Prostate gland (tissue), 2 donors: ENCODE measurements at regions not wholly inside any gene's neighbourhood (a gene's known extent, or its start where the extent isn't known, plus 50 kb on each side); places are given as distances from the start of the nearest gene placed in this dataset.

Experiments
- DNase-seq: peaks from one replicate; pipeline ENCODE4 v3.0.0-alpha.2; 2019; ENCODE audit warnings: low spot score
- H3K27ac ChIP-seq, 2 donors: fragments of 200-600 bp; sonication (generic); 2 replicates each; pipeline ENCODE4 v1.5.1; 2017 to 2019
- H3K27me3 ChIP-seq: fragments of 200-600 bp; sonication (generic); replicated peaks from 2 replicates; pipeline ENCODE4 v1.5.1; 2019; ENCODE audit not compliant: insufficient read depth
- H3K36me3 ChIP-seq, 2 donors: fragments of 200-600 bp; sonication (generic); 1 replicate in 1 of 2; 2 replicates in 1 of 2; pipeline versions ENCODE4 v1.5.1 to v1.8.1; 2017 to 2019
- H3K4me1 ChIP-seq: fragments of 200-600 bp; sonication (generic); replicated peaks from 2 replicates; pipeline ENCODE4 v1.5.1; 2019
- H3K4me3 ChIP-seq, 2 donors: fragments of 200-600 bp; sonication (generic); 2 replicates each; pipeline ENCODE4 v1.5.1; 2017 to 2019
- H3K9me3 ChIP-seq: fragments of 200-600 bp; sonication (generic); 2 replicates; pipeline ENCODE4 v1.5.1; 2017
- POLR2A ChIP-seq: fragments of 450-650 bp; IDR thresholded peaks from one replicate; pipeline ENCODE4 v1.6.1; 2016; ENCODE audit warnings: antibody characterized with exemption, mild to moderate bottlenecking
- POLR2AphosphoS5 ChIP-seq: sonication (generic); formaldehyde crosslinking; IDR thresholded peaks from one replicate; pipeline ENCODE4 v1.6.1; 2017; ENCODE audit warnings: antibody characterized with exemption
- WGBS: methylation state at CpG from one replicate; pipeline ENCODE4 v1.1.5; 2018; 5-methylcytosine and 5-hydroxymethylcytosine counted together
- intact Hi-C: fragments of 100-400 bp; cut with DNase I; formaldehyde crosslinking; loops from one replicate; pipeline ENCODE4 v1.14.2; 2022
- TF ChIP-seq, protein P1 (sequence below), 4 experiments: fragments of 200-600 bp in 2 of 4; fragments of 450-650 bp in 2 of 4; sonication (generic) in 2 of 4; IDR thresholded peaks; 1 replicate in 3 of 4; 2 replicates in 1 of 4; pipeline ENCODE4 v1.5.1; 2016 to 2019; ENCODE audit warnings: antibody characterized with exemption in 4 of 4, mild to moderate bottlenecking in 2 of 4, moderate library complexity in 2 of 4

- DNase-seq, result no peak
- intact Hi-C loops, result no loop called here
- no peaks in the 10 kb centered on the region for H3K9me3 ChIP-seq
These were observed 1176.2 kb downstream of the SUCLG1 start for GRCh38 chr2:83282841-83283240.

GRCh38 chr2:83282043-83282795 is 1176.9 kb downstream of the SUCLG1 start:
- intact Hi-C loops, result no loop called here
- H3K36me3 ChIP-seq, result no peaks in the 10 kb centered on the region
- no peaks in the 10 kb centered on the region for H3K4me1 ChIP-seq
- TF ChIP-seq POLR2AphosphoS5 (no peak), POLR2A (no peak)
- TF ChIP-seq, protein P1, sequence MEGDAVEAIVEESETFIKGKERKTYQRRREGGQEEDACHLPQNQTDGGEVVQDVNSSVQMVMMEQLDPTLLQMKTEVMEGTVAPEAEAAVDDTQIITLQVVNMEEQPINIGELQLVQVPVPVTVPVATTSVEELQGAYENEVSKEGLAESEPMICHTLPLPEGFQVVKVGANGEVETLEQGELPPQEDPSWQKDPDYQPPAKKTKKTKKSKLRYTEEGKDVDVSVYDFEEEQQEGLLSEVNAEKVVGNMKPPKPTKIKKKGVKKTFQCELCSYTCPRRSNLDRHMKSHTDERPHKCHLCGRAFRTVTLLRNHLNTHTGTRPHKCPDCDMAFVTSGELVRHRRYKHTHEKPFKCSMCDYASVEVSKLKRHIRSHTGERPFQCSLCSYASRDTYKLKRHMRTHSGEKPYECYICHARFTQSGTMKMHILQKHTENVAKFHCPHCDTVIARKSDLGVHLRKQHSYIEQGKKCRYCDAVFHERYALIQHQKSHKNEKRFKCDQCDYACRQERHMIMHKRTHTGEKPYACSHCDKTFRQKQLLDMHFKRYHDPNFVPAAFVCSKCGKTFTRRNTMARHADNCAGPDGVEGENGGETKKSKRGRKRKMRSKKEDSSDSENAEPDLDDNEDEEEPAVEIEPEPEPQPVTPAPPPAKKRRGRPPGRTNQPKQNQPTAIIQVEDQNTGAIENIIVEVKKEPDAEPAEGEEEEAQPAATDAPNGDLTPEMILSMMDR (IDR thresholded peaks at IDR 0.05), result no peak
- no peak overlapping the region for H3K4me3 ChIP-seq
- no peak overlapping the region for H3K27ac ChIP-seq
- no peaks in the 10 kb centered on the region for H3K27me3 ChIP-seq
- 81% methylated on average over 6 of the region's 6 CpGs for WGBS
- DNase-seq, result no peak
- no peaks in the 10 kb centered on the region for H3K9me3 ChIP-seq

More at GRCh38 chr2:83282841-83283240, 1176.2 kb downstream of the SUCLG1 start:
- TF ChIP-seq POLR2AphosphoS5 (no peak), POLR2A (no peak)
- TF ChIP-seq, protein P1 (IDR thresholded peaks at IDR 0.05), result no peak
- no peaks in the 10 kb centered on the region for H3K4me1 ChIP-seq
- no peak overlapping the region for H3K4me3 ChIP-seq
- no peak overlapping the region for H3K27ac ChIP-seq
- no peaks in the 10 kb centered on the region for H3K27me3 ChIP-seq
- no peaks in the 10 kb centered on the region for H3K36me3 ChIP-seq

DNA sequence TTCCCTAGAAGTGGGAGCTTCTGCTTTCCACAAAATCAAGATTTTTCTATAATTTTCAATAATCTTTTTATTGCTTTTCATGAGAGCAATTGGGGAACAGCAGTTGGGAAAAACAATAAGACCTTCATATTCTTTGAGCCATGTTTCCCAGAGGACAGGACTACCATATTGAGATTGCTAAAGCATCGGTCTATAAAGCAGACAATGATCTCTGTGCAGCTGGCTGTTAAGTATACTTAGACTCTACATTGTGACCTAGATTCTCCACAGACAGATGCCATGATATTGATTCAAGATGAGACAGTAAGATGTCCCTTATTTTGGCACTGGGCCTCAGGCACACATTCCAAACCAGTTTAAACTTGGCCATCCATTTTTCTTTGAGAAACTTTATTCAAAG is 1178.7 kb downstream of the SUCLG1 start:
- H3K27ac ChIP-seq, result no peak overlapping the region
- no peaks in the 10 kb centered on the region for H3K27me3 ChIP-seq
- H3K4me3 ChIP-seq, result no peak overlapping the region
- H3K36me3 ChIP-seq, result no peaks in the 10 kb centered on the region
- DNase-seq, result no peak
- H3K4me1 ChIP-seq, result no peaks in the 10 kb centered on the region
- intact Hi-C loops, result no loop called here
- TF ChIP-seq POLR2AphosphoS5, result no peak
- TF ChIP-seq, protein P1 (IDR thresholded peaks at IDR 0.05), result no peak
- no peak for TF ChIP-seq POLR2A
- H3K9me3 ChIP-seq, result no peaks in the 10 kb centered on the region
- WGBS, result 73% methylated on average over 1 of the region's 1 CpG

DNA sequence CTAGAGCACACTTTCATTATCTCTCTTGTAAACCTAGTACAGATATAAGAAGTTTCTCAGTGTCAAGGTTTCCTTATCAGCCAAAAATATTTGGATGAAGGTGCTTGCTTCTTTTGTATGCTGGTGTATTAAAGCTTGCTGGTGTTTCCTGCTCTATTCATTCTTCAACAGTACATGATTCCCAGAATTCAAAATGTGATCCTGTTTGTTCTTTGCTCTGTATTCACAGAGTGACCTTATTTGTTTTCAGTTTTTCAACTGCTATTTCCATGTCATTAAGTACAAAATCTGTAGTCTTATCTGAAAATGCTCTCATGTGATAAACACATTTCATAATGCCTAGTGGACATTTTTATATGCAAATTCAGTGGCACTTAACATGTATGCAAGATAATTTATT is 1185.8 kb downstream of the SUCLG1 start:
- intact Hi-C loops, result no loop called here
- TF ChIP-seq POLR2AphosphoS5, result no peak
- TF ChIP-seq, protein P1 (IDR thresholded peaks at IDR 0.05), result no peak
- TF ChIP-seq POLR2A, result no peak
- Histone ChIP-seq H3K9me3 (no peaks in the 10 kb centered on the region), H3K4me3 (no peak overlapping the region), H3K27me3 (no peaks in the 10 kb centered on the region), H3K27ac (no peak overlapping the region), H3K4me1 (no peaks in the 10 kb centered on the region), H3K36me3 (no peaks in the 10 kb centered on the region)
- no peak for DNase-seq

GRCh38 chr2:83261591-83262136 is 1197.4 kb downstream of the SUCLG1 start:
- H3K27me3 ChIP-seq, result no peaks in the 10 kb centered on the region
- no peaks in the 10 kb centered on the region for H3K4me1 ChIP-seq
- intact Hi-C loops, result no loop called here
- TF ChIP-seq, protein P1 (IDR thresholded peaks at IDR 0.05), result no peak
- TF ChIP-seq POLR2AphosphoS5, result no peak
- no peak for TF ChIP-seq POLR2A
- H3K9me3 ChIP-seq, result no peaks in the 10 kb centered on the region
- no peak for DNase-seq
- 66% methylated on average over 1 of the region's 1 CpG for WGBS
- H3K27ac ChIP-seq, result no peak overlapping the region
- H3K4me3 ChIP-seq, result no peak overlapping the region
- no peaks in the 10 kb centered on the region for H3K36me3 ChIP-seq
